Stimulated activated CD4-positive, alpha-beta T cell treated with anti-CD3 and anti-CD28 coated beads, Interleukin-15, amount 100 ng/mL, for 48 hours (primary cell): ENCODE measurements at regions not wholly inside any gene's neighbourhood (a gene's known extent, or its start where the extent isn't known, plus 50 kb on each side); places are given as distances from the start of the nearest gene placed in this dataset.

Experiments
- DNase-seq, 2 donors: peaks; one replicate each; pipeline ENCODE4 v3.0.0-alpha.2; 2020; ENCODE audit warnings: low read depth in 2 of 2

GRCh38 chr9:108676355-108676754 lies 179.4 kb downstream of the ACTL7B start:
- no peak for DNase-seq

- no peak for DNase-seq
Measured at GRCh38 chr9:108675708-108676107, 180.1 kb downstream of the ACTL7B start.

GRCh38 chr9:108674766-108675530 lies 180.8 kb downstream of the ACTL7B start:
- DNase-seq: no peak

- no peak for DNase-seq
Measured at GRCh38 chr9:108673386-108673785, 182.4 kb downstream of the ACTL7B start.

GRCh38 chr9:108672475-108673190 lies 183.2 kb downstream of the ACTL7B start:
- DNase-seq: no peak

- DNase-seq: no peak
Measured at GRCh38 chr9:108671794-108672193, 184.0 kb downstream of the ACTL7B start.

- no peak for DNase-seq
Measured at GRCh38 chr9:108671176-108671575, 184.6 kb downstream of the ACTL7B start.

GRCh38 chr9:108668938-108669335 lies 186.8 kb downstream of the ACTL7B start:
- DNase-seq: no peak

- DNase-seq: no peak
Measured at GRCh38 chr9:108668191-108668937, 187.4 kb downstream of the ACTL7B start.

- no peak for DNase-seq
Measured at GRCh38 chr9:108666240-108666784, 189.5 kb downstream of the ACTL7B start.

- no peak for DNase-seq
Measured at GRCh38 chr9:108665521-108666239, 190.1 kb downstream of the ACTL7B start.

GRCh38 chr9:108664309-108665255 lies 191.2 kb downstream of the ACTL7B start:
- no peak for DNase-seq

GRCh38 chr9:108663422-108663821 lies 192.4 kb downstream of the ACTL7B start:
- DNase-seq: no peak

GRCh38 chr9:108662956-108663355 lies 192.8 kb downstream of the ACTL7B start:
- no peak for DNase-seq

GRCh38 chr9:108662091-108662875 lies 193.5 kb downstream of the ACTL7B start:
- DNase-seq: no peak

GRCh38 chr9:108656566-108656965 lies 199.2 kb downstream of the ACTL7B start:
- DNase-seq: no peak

GRCh38 chr9:108655818-108656217 lies 200.0 kb downstream of the ACTL7B start:
- no peak for DNase-seq

GRCh38 chr9:108654566-108654965 lies 201.2 kb downstream of the ACTL7B start:
- DNase-seq: no peak

- DNase-seq: no peak
Measured at GRCh38 chr9:108652851-108653250, 202.9 kb downstream of the ACTL7B start.

- no peak for DNase-seq
Measured at GRCh38 chr9:108650826-108651225, 205.0 kb downstream of the ACTL7B start.
